ENCODE measurements at regions not wholly inside any gene's neighbourhood (a gene's known extent, or its start where the extent isn't known, plus 50 kb on each side); places are given as distances from the start of the nearest gene placed in this dataset.

DNA sequence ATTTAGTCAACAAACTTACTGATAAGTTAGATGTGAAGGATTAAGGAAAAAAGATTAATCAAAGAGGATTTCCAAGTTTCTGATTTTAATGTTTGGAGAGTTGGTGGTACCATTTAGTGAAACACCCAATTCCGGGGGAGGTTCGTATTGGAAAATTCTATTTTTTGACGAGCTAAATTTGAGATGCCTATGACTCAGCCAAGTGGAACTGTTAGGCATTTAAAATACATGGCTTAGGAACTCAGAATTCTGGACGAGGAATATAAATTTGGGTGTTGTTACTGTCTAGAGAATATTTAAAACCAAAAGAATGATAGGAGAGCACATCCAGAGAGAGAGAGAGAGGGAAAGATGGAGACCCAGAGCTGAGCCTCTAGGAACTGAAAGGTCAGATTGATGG is 103.6 kb downstream of the TMX3 start:
- TF ChIP-seq, protein P1, sequence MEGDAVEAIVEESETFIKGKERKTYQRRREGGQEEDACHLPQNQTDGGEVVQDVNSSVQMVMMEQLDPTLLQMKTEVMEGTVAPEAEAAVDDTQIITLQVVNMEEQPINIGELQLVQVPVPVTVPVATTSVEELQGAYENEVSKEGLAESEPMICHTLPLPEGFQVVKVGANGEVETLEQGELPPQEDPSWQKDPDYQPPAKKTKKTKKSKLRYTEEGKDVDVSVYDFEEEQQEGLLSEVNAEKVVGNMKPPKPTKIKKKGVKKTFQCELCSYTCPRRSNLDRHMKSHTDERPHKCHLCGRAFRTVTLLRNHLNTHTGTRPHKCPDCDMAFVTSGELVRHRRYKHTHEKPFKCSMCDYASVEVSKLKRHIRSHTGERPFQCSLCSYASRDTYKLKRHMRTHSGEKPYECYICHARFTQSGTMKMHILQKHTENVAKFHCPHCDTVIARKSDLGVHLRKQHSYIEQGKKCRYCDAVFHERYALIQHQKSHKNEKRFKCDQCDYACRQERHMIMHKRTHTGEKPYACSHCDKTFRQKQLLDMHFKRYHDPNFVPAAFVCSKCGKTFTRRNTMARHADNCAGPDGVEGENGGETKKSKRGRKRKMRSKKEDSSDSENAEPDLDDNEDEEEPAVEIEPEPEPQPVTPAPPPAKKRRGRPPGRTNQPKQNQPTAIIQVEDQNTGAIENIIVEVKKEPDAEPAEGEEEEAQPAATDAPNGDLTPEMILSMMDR (IDR thresholded peaks at IDR 0.05) = no peak
- TF ChIP-seq POLR2A (IDR thresholded peaks at IDR 0.05) = no peak
- TF ChIP-seq EP300 (IDR thresholded peaks at IDR 0.05) = no peak
